Esophagus squamous epithelium (tissue), 4 donors: ENCODE measurements at regions not wholly inside any gene's neighbourhood (a gene's known extent, or its start where the extent isn't known, plus 50 kb on each side); places are given as distances from the start of the nearest gene placed in this dataset.

ENCODE experiments used
- CTCF ChIP-seq, 6 experiments: fragments of 450-650 bp in 4 of 6; fragments of 200-600 bp in 2 of 6; sonication (generic) in 2 of 6; IDR thresholded peaks; one replicate each; pipeline ENCODE4 v1.5.1; 2016 to 2019; ENCODE audit warnings: antibody characterized with exemption in 6 of 6, mild to moderate bottlenecking in 4 of 6, moderate library complexity in 4 of 6
- POLR2A ChIP-seq, 4 donors: fragments of 450-650 bp; IDR thresholded peaks; one replicate each; pipeline ENCODE4 v1.6.1; 2017; ENCODE audit warnings: antibody characterized with exemption in 4 of 4, mild to moderate bottlenecking in 4 of 4, moderate library complexity in 3 of 4

- TF ChIP-seq CTCF (IDR thresholded peaks at IDR 0.05): no peak
- no peak for TF ChIP-seq POLR2A (IDR thresholded peaks at IDR 0.05)
Measured at GRCh38 chr10:108975459-108976058, 947.8 kb downstream of the XPNPEP1 start.
